NCI-H748 (cell line): ENCODE measurements at regions not wholly inside any gene's neighbourhood (a gene's known extent, or its start where the extent isn't known, plus 50 kb on each side); places are given as distances from the start of the nearest gene placed in this dataset.
"Not testable (repeated sequence)": the region's sequence is repeated elsewhere in the genome, so short reads cannot be mapped to it uniquely, and the experiment has no call there.

Experiments
- DNase-seq: peaks from one replicate; lab custom pipeline; 2025; ENCODE audit not compliant: unreplicated experiment; lab: John Stamatoyannopoulos, UW

GRCh38 chr3:40925231-40925630, 274.1 kb upstream of the CTNNB1 start:
- no peak for DNase-seq

GRCh38 chr3:40930131-40930538, 269.2 kb upstream of the CTNNB1 start:
- DNase-seq, result no peak

- DNase-seq, result no peak
Measured at GRCh38 chr3:40930756-40931155, 268.5 kb upstream of the CTNNB1 start.

GRCh38 chr3:40938591-40938990, 260.7 kb upstream of the CTNNB1 start:
- DNase-seq, result no peak

- DNase-seq, result no peak
Measured at GRCh38 chr3:40939030-40939740, 260.1 kb upstream of the CTNNB1 start.

- no peak for DNase-seq
Measured at GRCh38 chr3:40939741-40940130, 259.6 kb upstream of the CTNNB1 start.

GRCh38 chr3:40940651-40941050, 258.7 kb upstream of the CTNNB1 start:
- DNase-seq, result no peak

GRCh38 chr3:40947022-40947421, 252.3 kb upstream of the CTNNB1 start:
- DNase-seq, result not testable (repeated sequence)

- not testable (repeated sequence) for DNase-seq
Measured at GRCh38 chr3:40949347-40949746, 250.0 kb upstream of the CTNNB1 start.

GRCh38 chr3:40951636-40952035, 247.7 kb upstream of the CTNNB1 start:
- no peak for DNase-seq

- no peak for DNase-seq
Measured at GRCh38 chr3:40961104-40961857, 238.0 kb upstream of the CTNNB1 start.

- no peak for DNase-seq
Measured at GRCh38 chr3:40962721-40963120, 236.6 kb upstream of the CTNNB1 start.

- no peak for DNase-seq
Measured at GRCh38 chr3:40968666-40969065, 230.6 kb upstream of the CTNNB1 start.

GRCh38 chr3:40969341-40969740, 230.0 kb upstream of the CTNNB1 start:
- DNase-seq, result no peak

- DNase-seq, result no peak
Measured at GRCh38 chr3:40969756-40970466, 229.4 kb upstream of the CTNNB1 start.

- DNase-seq, result peak; percentile 66
Measured at GRCh38 chr3:40971191-40972168, 227.8 kb upstream of the CTNNB1 start.

- no peak for DNase-seq
Measured at GRCh38 chr3:40972350-40972749, 227.0 kb upstream of the CTNNB1 start.

GRCh38 chr3:40973141-40973540, 226.2 kb upstream of the CTNNB1 start:
- DNase-seq, result no peak

- no peak for DNase-seq
Measured at GRCh38 chr3:40975711-40976121, 223.6 kb upstream of the CTNNB1 start.

- DNase-seq, result no peak
Measured at GRCh38 chr3:40976241-40976640, 223.1 kb upstream of the CTNNB1 start.

- DNase-seq, result no peak
Measured at GRCh38 chr3:40978442-40978841, 220.9 kb upstream of the CTNNB1 start.
